ENCODE measurements at regions not wholly inside any gene's neighbourhood (a gene's known extent, or its start where the extent isn't known, plus 50 kb on each side); places are given as distances from the start of the nearest gene placed in this dataset.

GRCh38 chr11:22479971-22480720, 142.0 kb downstream of the SLC17A6 start:
- H3K4me1 Mint-ChIP-seq, result no peaks in the 10 kb centered on the region

GRCh38 chr11:22479208-22479607, 141.0 kb downstream of the SLC17A6 start:
- Mint-ChIP-seq H3K4me3 (no peak overlapping the region), H3K4me1 (no peaks in the 10 kb centered on the region), H3K27me3 (ENCODE audit: insufficient read depth) (no peaks in the 10 kb centered on the region), H3K27ac (no peak overlapping the region), H3K36me3 (ENCODE audit: low read depth) (no peaks in the 10 kb centered on the region), H3K9me3 (no peaks in the 10 kb centered on the region)
- no peak overlapping the region for H3K4me3 ChIP-seq (ENCODE audit: low read length)
- no peaks in the 10 kb centered on the region for H3K4me1 ChIP-seq (ENCODE audit: control insufficient read depth, insufficient read depth, low read length)
- no peak overlapping the region for H3K9ac ChIP-seq (ENCODE audit: extremely low read depth, low read length, poor library complexity, severe bottlenecking)
- no peak overlapping the region for H3K27ac ChIP-seq (ENCODE audit: low read depth, low read length)
- no peaks in the 10 kb centered on the region for H3K36me3 ChIP-seq (ENCODE audit: control insufficient read depth, insufficient read depth, low read length)
- 93 to 100% methylated on average over 1 of the region's 1 CpG for WGBS, 2 experiments (ENCODE audit: insufficient coverage in 1 of 2, insufficient read length in 1 of 2)
- TF ChIP-seq CTCF (conservative IDR thresholded peaks at IDR 0.05), result no peak
- no peak for DNase-seq
- H3K9me3 ChIP-seq (ENCODE audit: control insufficient read depth, low read length), result no peaks in the 10 kb centered on the region
- H3K27me3 ChIP-seq (ENCODE audit: control insufficient read depth, insufficient read depth, low read length, poor library complexity, severe bottlenecking), result no peaks in the 10 kb centered on the region

More at GRCh38 chr11:22479971-22480720, 142.0 kb downstream of the SLC17A6 start:
- Mint-ChIP-seq H3K27ac (no peak overlapping the region), H3K36me3 (ENCODE audit: low read depth) (no peaks in the 10 kb centered on the region), H3K4me3 (no peak overlapping the region), H3K27me3 (ENCODE audit: insufficient read depth) (no peaks in the 10 kb centered on the region), H3K9me3 (no peaks in the 10 kb centered on the region)
- no peak for TF ChIP-seq CTCF (conservative IDR thresholded peaks at IDR 0.05)
- Histone ChIP-seq H3K27ac (ENCODE audit: low read depth, low read length) (no peak overlapping the region), H3K9me3 (ENCODE audit: control insufficient read depth, low read length) (no peaks in the 10 kb centered on the region), H3K4me3 (ENCODE audit: low read length) (no peak overlapping the region), H3K27me3 (ENCODE audit: control insufficient read depth, insufficient read depth, low read length, poor library complexity, severe bottlenecking) (no peaks in the 10 kb centered on the region), H3K9ac (ENCODE audit: extremely low read depth, low read length, poor library complexity, severe bottlenecking) (no peak overlapping the region), H3K36me3 (ENCODE audit: control insufficient read depth, insufficient read depth, low read length) (no peaks in the 10 kb centered on the region), H3K4me1 (ENCODE audit: control insufficient read depth, insufficient read depth, low read length) (no peaks in the 10 kb centered on the region)
- no peak for DNase-seq
- 75 to 84% methylated on average over 2 to 4 of the region's 4 CpGs for WGBS, 2 experiments (ENCODE audit: insufficient coverage in 1 of 2, insufficient read length in 1 of 2)

- Histone ChIP-seq H3K9me3 (ENCODE audit: control insufficient read depth, low read length) (no peaks in the 10 kb centered on the region), H3K9ac (ENCODE audit: extremely low read depth, low read length, poor library complexity, severe bottlenecking) (no peak overlapping the region), H3K27ac (ENCODE audit: low read depth, low read length) (no peak overlapping the region), H3K27me3 (ENCODE audit: control insufficient read depth, insufficient read depth, low read length, poor library complexity, severe bottlenecking) (no peaks in the 10 kb centered on the region), H3K4me3 (ENCODE audit: low read length) (no peak overlapping the region), H3K36me3 (ENCODE audit: control insufficient read depth, insufficient read depth, low read length) (no peaks in the 10 kb centered on the region), H3K4me1 (ENCODE audit: control insufficient read depth, insufficient read depth, low read length) (no peaks in the 10 kb centered on the region)
- no CpG with 5 or more reads among the region's 1 CpG for WGBS, 2 experiments (ENCODE audit: insufficient coverage in 1 of 2, insufficient read length in 1 of 2)
- H3K36me3 Mint-ChIP-seq (ENCODE audit: low read depth), result no peaks in the 10 kb centered on the region
- no peaks in the 10 kb centered on the region for H3K4me1 Mint-ChIP-seq
- H3K4me3 Mint-ChIP-seq, result no peak overlapping the region
- H3K27me3 Mint-ChIP-seq (ENCODE audit: insufficient read depth), result no peaks in the 10 kb centered on the region
- DNase-seq, result no peak
- no peak overlapping the region for H3K27ac Mint-ChIP-seq
- no peak for TF ChIP-seq CTCF (conservative IDR thresholded peaks at IDR 0.05)
- no peaks in the 10 kb centered on the region for H3K9me3 Mint-ChIP-seq
These were observed 140.0 kb downstream of the SLC17A6 start for GRCh38 chr11:22478169-22478568.
